GM12878 (cell line): ENCODE measurements at regions not wholly inside any gene's neighbourhood (a gene's known extent, or its start where the extent isn't known, plus 50 kb on each side); places are given as distances from the start of the nearest gene placed in this dataset.

Source experiments
- ATAC-seq: fragments of 200-7000 bp; cut with Tn5 transposase; 3 replicates; pipeline ENCODE4 v1.9.1; 2020; ENCODE audit warnings: mild to moderate bottlenecking, moderate library complexity
- BruUV-seq: library from RNA; stranded (reverse); fragments of 400-500 nt; replicated peaks from 2 replicates; lab custom pipeline; 2021; lab: Mats Ljungman, UMichigan
- CTCF ChIA-PET: fragments of 300-600 bp; sonication (Branson Sonifier 250); formaldehyde crosslinking; extraction: SDS; loops from one replicate; lab custom pipeline; 2021; ENCODE audit warnings: inconsistent platforms; lab: Yijun Ruan, JAX
- POLR2A ChIA-PET: fragments of 350-600 bp; formaldehyde crosslinking; extraction: SDS; loops from one replicate; lab custom pipeline; 2021; ENCODE audit warnings: inconsistent platforms; lab: Charles Lee
- RAD21 ChIA-PET: fragments of 300-600 bp; sonication (Branson Sonifier 250); formaldehyde crosslinking; loops from one replicate; lab custom pipeline; 2023; ENCODE audit warnings: antibody characterized with exemption; ENCODE audit not compliant: unreplicated experiment; lab: Charles Lee
- SMC1A ChIA-PET: fragments of 300-600 bp; sonication (Branson Sonifier 250); formaldehyde crosslinking; loops from one replicate; lab custom pipeline; 2023; ENCODE audit not compliant: unreplicated experiment, uncharacterized antibody; lab: Charles Lee
- DNase-seq: peaks from one replicate; pipeline ENCODE4 v3.0.0-alpha.2; 2011; ENCODE audit warnings: low read depth, low spot score
- FAIRE-seq: peaks from 3 replicates; lab custom pipeline; 2011; peaks lifted over from hg19 to GRCh38; lab: Jason Lieb, UNC
- H2AFZ ChIP-seq: 2 replicates; pipeline ENCODE4 v1.6.0; 2011; ENCODE audit warnings: low read depth, low read length, control low read depth; ENCODE audit not compliant: control insufficient read depth
- H3K27ac ChIP-seq: 2 replicates; pipeline ENCODE4 v1.5.1; 2011; ENCODE audit warnings: control low read depth; ENCODE audit not compliant: control insufficient read depth, insufficient read depth
- H3K27me3 ChIP-seq, 2 experiments: replicated peaks in 1 of 2; 2 replicates each; pipeline versions ENCODE4 v1.6.0 to v1.6.1; 2011; ENCODE audit warnings: low read length in 1 of 2; ENCODE audit not compliant: control insufficient read depth in 2 of 2, insufficient read depth in 2 of 2
- H3K36me3 ChIP-seq, 2 experiments: 2 replicates each; pipeline ENCODE4 v1.5.1; 2011; ENCODE audit warnings: low read length in 1 of 2; ENCODE audit not compliant: control insufficient read depth in 2 of 2, insufficient read depth in 2 of 2
- H3K4me1 ChIP-seq: 2 replicates; pipeline ENCODE4 v1.6.1; 2011; ENCODE audit warnings: mild to moderate bottlenecking, low read length, moderate library complexity, mixed read lengths; ENCODE audit not compliant: control insufficient read depth, insufficient read depth
- H3K4me2 ChIP-seq: 2 replicates; pipeline ENCODE4 v1.6.0; 2011; ENCODE audit warnings: control low read depth; ENCODE audit not compliant: control insufficient read depth, insufficient read depth
- H3K4me3 ChIP-seq: fragments of 200-600 bp; sonication (generic); 2 replicates; pipeline ENCODE4 v1.5.1; 2016
- H3K79me2 ChIP-seq: 2 replicates; pipeline ENCODE4 v1.6.0; 2011; ENCODE audit warnings: low read length; ENCODE audit not compliant: control insufficient read depth, insufficient read depth
- H3K9ac ChIP-seq: 2 replicates; pipeline ENCODE4 v1.8.0; 2011; ENCODE audit warnings: low read length, control low read depth, mixed read lengths; ENCODE audit not compliant: control insufficient read depth, insufficient read depth
- H3K9me3 ChIP-seq: replicated peaks from 3 replicates; pipeline ENCODE4 v1.5.1; 2011; ENCODE audit warnings: mild to moderate bottlenecking, low read length; ENCODE audit not compliant: control insufficient read depth, insufficient read depth
- H4K20me1 ChIP-seq: 2 replicates; pipeline ENCODE4 v1.6.0; 2011; ENCODE audit not compliant: control insufficient read depth, insufficient read depth
- LARP7 ChIP-seq: fragments of 450-650 bp; IDR thresholded peaks from 2 replicates; pipeline ENCODE4 v1.6.1; 2017; ENCODE audit warnings: mild to moderate bottlenecking
- MYB ChIP-seq: fragments of 150-350 bp; IDR thresholded peaks from 2 replicates; pipeline ENCODE4 v1.6.1; 2014; ENCODE audit warnings: mild to moderate bottlenecking, low read depth, low read length, borderline replicate concordance
- POLR2AphosphoS2 ChIP-seq: IDR thresholded peaks from 2 replicates; pipeline ENCODE4 v1.6.1; 2011; ENCODE audit warnings: low read depth, mild to moderate bottlenecking, low read length, improper control_type of control experiment, moderate library complexity
- RAD21 ChIP-seq: IDR thresholded peaks from 2 replicates; pipeline ENCODE4 v1.6.1; 2011; ENCODE audit warnings: mild to moderate bottlenecking, low read depth, low read length, moderate library complexity; ENCODE audit not compliant: insufficient read depth
- SRF ChIP-seq, 2 experiments: IDR thresholded peaks; 2 replicates each; pipeline ENCODE4 v1.6.1; 2011; ENCODE audit warnings: low read depth in 2 of 2, low read length in 2 of 2, mild to moderate bottlenecking in 1 of 2, moderate library complexity in 1 of 2
- WRNIP1 ChIP-seq: IDR thresholded peaks from 2 replicates; pipeline ENCODE4 v1.6.1; 2011; ENCODE audit warnings: low read depth, low read length, improper control_type of control experiment, borderline replicate concordance
- WGBS: methylation state at CpG from one replicate; pipeline ENCODE4 v1.1.6; 2016; ENCODE audit warnings: low lambda C conversion rate; ENCODE audit not compliant: insufficient replicate concordance, insufficient coverage; ENCODE audit errors: missing lambda C conversion rate; 5-methylcytosine and 5-hydroxymethylcytosine counted together
- in situ Hi-C: fragments of 300-500 bp; cut with MboI; formaldehyde crosslinking; loops from 9 replicates; pipeline ENCODE4 v1.14.3; 2018; ENCODE audit warnings: mixed read lengths
- intact Hi-C: fragments of 100-400 bp; cut with micrococcal nuclease; formaldehyde crosslinking; loops from one replicate; pipeline ENCODE4 v1.14.2; 2022; ENCODE audit not compliant: unreplicated experiment
- TF ChIP-seq, protein P1 (sequence below): fragments of 450-650 bp; IDR thresholded peaks from 2 replicates; pipeline ENCODE4 v1.6.1; 2017; ENCODE audit warnings: borderline replicate concordance
- TF ChIP-seq, protein P2 (sequence below): fragments of 450-650 bp; IDR thresholded peaks from 2 replicates; pipeline ENCODE4 v1.6.1; 2017; ENCODE audit warnings: mild to moderate bottlenecking, low read depth, inconsistent platforms; ENCODE audit not compliant: poor library complexity, severe bottlenecking
- TF ChIP-seq, protein P3 (sequence below): fragments of 450-650 bp; formaldehyde crosslinking; IDR thresholded peaks from 2 replicates; pipeline ENCODE4 v1.4.0; 2022; ENCODE audit warnings: mild to moderate bottlenecking, moderate library complexity
- TF ChIP-seq, protein P4 (sequence below): fragments of 450-650 bp; IDR thresholded peaks from 2 replicates; pipeline ENCODE4 v1.6.1; 2017; ENCODE audit warnings: low read depth, mild to moderate bottlenecking, moderate library complexity

GRCh38 chr18:75562216-75562615 lies 134.7 kb upstream of the SMIM21 start:
- H3K4me3 ChIP-seq, result no peak overlapping the region
- CTCF ChIA-PET, result no interaction called here

DNA sequence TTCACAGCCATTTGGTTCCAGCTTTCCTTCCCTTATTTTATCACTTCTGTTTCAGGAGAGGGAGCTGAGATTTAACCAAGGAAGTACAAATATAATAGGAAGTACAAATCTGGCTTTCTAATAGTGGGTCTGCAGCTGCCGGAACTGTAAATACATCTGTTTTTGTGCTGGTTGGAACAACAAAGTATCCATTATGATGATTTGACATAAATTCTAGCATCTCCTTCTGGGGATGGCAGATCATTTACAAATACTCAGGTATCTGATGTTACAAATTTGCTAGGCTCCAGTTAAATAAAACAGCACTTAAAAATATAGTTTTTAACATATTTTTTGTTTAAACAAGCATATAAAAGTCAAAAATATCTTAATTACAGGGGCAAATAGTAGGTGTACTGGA lies 131.3 kb upstream of the SMIM21 start:
- in situ Hi-C loops, result no loop called here
- TF ChIP-seq, protein P1, sequence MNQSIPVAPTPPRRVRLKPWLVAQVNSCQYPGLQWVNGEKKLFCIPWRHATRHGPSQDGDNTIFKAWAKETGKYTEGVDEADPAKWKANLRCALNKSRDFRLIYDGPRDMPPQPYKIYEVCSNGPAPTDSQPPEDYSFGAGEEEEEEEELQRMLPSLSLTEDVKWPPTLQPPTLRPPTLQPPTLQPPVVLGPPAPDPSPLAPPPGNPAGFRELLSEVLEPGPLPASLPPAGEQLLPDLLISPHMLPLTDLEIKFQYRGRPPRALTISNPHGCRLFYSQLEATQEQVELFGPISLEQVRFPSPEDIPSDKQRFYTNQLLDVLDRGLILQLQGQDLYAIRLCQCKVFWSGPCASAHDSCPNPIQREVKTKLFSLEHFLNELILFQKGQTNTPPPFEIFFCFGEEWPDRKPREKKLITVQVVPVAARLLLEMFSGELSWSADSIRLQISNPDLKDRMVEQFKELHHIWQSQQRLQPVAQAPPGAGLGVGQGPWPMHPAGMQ, result no peak
- TF ChIP-seq, protein P2, sequence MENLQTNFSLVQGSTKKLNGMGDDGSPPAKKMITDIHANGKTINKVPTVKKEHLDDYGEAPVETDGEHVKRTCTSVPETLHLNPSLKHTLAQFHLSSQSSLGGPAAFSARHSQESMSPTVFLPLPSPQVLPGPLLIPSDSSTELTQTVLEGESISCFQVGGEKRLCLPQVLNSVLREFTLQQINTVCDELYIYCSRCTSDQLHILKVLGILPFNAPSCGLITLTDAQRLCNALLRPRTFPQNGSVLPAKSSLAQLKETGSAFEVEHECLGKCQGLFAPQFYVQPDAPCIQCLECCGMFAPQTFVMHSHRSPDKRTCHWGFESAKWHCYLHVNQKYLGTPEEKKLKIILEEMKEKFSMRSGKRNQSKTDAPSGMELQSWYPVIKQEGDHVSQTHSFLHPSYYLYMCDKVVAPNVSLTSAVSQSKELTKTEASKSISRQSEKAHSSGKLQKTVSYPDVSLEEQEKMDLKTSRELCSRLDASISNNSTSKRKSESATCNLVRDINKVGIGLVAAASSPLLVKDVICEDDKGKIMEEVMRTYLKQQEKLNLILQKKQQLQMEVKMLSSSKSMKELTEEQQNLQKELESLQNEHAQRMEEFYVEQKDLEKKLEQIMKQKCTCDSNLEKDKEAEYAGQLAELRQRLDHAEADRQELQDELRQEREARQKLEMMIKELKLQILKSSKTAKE, result no peak
- TF ChIP-seq LARP7 (no peak), MYB (no peak), SRF (IDR thresholded peaks at IDR 0.05; ENCODE audit: low read depth in 2 of 2, low read length in 2 of 2) (no peak)
- TF ChIP-seq, protein P3, sequence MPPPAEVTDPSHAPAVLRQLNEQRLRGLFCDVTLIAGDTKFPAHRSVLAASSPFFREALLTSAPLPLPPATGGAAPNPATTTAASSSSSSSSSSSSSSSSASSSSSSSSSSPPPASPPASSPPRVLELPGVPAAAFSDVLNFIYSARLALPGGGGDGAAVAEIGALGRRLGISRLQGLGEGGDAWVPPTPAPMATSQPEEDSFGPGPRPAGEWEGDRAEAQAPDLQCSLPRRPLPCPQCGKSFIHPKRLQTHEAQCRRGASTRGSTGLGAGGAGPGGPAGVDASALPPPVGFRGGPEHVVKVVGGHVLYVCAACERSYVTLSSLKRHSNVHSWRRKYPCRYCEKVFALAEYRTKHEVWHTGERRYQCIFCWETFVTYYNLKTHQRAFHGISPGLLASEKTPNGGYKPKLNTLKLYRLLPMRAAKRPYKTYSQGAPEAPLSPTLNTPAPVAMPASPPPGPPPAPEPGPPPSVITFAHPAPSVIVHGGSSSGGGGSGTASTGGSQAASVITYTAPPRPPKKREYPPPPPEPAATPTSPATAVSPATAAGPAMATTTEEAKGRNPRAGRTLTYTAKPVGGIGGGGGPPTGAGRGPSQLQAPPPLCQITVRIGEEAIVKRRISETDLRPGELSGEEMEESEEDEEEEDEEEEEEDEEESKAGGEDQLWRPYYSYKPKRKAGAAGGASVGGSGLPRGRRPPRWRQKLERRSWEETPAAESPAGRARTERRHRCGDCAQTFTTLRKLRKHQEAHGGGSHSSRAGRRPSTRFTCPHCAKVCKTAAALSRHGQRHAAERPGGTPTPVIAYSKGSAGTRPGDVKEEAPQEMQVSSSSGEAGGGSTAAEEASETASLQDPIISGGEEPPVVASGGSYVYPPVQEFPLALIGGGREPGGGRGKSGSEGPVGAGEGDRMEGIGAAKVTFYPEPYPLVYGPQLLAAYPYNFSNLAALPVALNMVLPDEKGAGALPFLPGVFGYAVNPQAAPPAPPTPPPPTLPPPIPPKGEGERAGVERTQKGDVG, result no peak

More at GRCh38 chr18:75562216-75562615, 134.7 kb upstream of the SMIM21 start:
- no peak for FAIRE-seq
- H3K4me1 ChIP-seq, result no peaks in the 10 kb centered on the region
- H3K4me2 ChIP-seq, result no peak overlapping the region
- no TSS peak for BruUV-seq
- H3K36me3 ChIP-seq, result no peaks in the 10 kb centered on the region
- intact Hi-C loops (no loop called here), in situ Hi-C loops (no loop called here)
- RAD21 ChIA-PET, result no interaction called here
- TF ChIP-seq, protein P4, sequence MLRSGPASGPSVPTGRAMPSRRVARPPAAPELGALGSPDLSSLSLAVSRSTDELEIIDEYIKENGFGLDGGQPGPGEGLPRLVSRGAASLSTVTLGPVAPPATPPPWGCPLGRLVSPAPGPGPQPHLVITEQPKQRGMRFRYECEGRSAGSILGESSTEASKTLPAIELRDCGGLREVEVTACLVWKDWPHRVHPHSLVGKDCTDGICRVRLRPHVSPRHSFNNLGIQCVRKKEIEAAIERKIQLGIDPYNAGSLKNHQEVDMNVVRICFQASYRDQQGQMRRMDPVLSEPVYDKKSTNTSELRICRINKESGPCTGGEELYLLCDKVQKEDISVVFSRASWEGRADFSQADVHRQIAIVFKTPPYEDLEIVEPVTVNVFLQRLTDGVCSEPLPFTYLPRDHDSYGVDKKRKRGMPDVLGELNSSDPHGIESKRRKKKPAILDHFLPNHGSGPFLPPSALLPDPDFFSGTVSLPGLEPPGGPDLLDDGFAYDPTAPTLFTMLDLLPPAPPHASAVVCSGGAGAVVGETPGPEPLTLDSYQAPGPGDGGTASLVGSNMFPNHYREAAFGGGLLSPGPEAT, result no peak
- no peak for TF ChIP-seq POLR2AphosphoS2
- TF ChIP-seq RAD21, result no peak
- TF ChIP-seq WRNIP1, result no peak
- H3K9me3 ChIP-seq, result no peaks in the 10 kb centered on the region
- H3K79me2 ChIP-seq, result no peaks in the 10 kb centered on the region
- no peaks in the 10 kb centered on the region for H4K20me1 ChIP-seq
- no peak overlapping the region for H2AFZ ChIP-seq
- no peak for ATAC-seq
- H3K9ac ChIP-seq, result no peak overlapping the region
- DNase-seq, result no peak
- POLR2A ChIA-PET, result no interaction called here
- SMC1A ChIA-PET, result no interaction called here
- H3K27me3 ChIP-seq, result no peaks in the 10 kb centered on the region
- no peak overlapping the region for H3K27ac ChIP-seq
- WGBS, result 18% methylated on average over 5 of the region's 5 CpGs

More for the DNA sequence above, 131.3 kb upstream of the SMIM21 start:
- Histone ChIP-seq H3K4me2 (no peak overlapping the region), H3K4me3 (no peak overlapping the region), H3K27me3 (peaks cover 0 to 1% of the 10 kb centered on the region in 2 experiments; a peak in 2 of 4 replicates), H3K9ac (no peak overlapping the region), H3K9me3 (no peaks in the 10 kb centered on the region), H3K36me3 (no peaks in the 10 kb centered on the region), H2AFZ (no peak overlapping the region), H3K27ac (no peak overlapping the region), H3K4me1 (no peaks in the 10 kb centered on the region), H4K20me1 (no peaks in the 10 kb centered on the region), H3K79me2 (no peaks in the 10 kb centered on the region)
- intact Hi-C loops, result no loop called here
- WGBS, result 38% methylated on average over 1 of the region's 1 CpG
- BruUV-seq, result no TSS peak
- FAIRE-seq (no peak), ATAC-seq (no peak), DNase-seq (no peak)
- ChIA-PET RAD21 (no interaction called here), CTCF (no interaction called here), SMC1A (no interaction called here), POLR2A (no interaction called here)
